ENCODE measurements at regions not wholly inside any gene's neighbourhood (a gene's known extent, or its start where the extent isn't known, plus 50 kb on each side); places are given as distances from the start of the nearest gene placed in this dataset.

DNA sequence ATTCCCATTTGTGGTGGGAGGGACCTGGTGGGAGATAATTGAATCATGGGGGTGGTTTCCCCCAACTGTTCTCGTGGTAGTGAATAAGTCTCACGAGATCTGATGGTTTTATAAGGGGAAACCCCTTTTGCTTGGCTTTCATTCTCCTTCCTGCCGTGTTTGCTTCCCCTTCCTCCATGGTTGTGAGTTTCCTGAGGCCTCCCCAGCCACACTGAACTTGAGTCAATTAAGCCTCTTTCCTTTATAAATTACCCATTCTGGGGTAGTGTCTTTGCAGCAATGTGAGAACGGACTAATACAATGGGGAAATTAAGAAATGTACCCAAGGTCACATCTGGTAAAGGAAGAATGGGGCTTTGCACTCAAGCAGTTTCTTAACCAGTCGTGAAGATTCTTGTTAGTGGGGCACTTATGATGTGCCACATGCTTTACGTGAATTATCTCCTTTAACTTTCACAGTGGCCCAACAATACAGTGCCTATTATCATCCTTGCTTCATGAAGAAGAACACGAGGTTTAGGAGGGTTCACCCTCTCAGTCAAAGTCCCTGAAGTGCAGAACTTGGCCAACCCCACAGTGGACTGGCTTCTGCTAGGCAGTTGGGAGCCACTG lies 234.3 kb downstream of the EFCAB11 start:
- H3K4me1 ChIP-seq (ENCODE audit: insufficient read depth, low read length) = peaks cover 31% of the 10 kb centered on the region
- H3K27ac ChIP-seq (ENCODE audit: low read depth, low read length) = peak overlapping the region; percentile 8; the same call in 1 of the 2 replicates
- H3K27me3 ChIP-seq (ENCODE audit: insufficient read depth, low read length) = no peaks in the 10 kb centered on the region
- WGBS = 87% methylated on average over 7 of the region's 7 CpGs
- no peak overlapping the region for H3K4me3 ChIP-seq (ENCODE audit: low read length)
- H3K9me3 ChIP-seq (ENCODE audit: insufficient read depth, low read depth, low read length) = no peaks in the 10 kb centered on the region
- H3K36me3 ChIP-seq (ENCODE audit: insufficient read depth, low read length) = no peaks in the 10 kb centered on the region
- 0 out of 2 replicates have a peak overlapping the region, but pooled peaks have one; percentile 9 for H3K9ac ChIP-seq (ENCODE audit: low read depth, low read length)

- no peak overlapping the region for H3K27ac ChIP-seq (ENCODE audit: low read depth, low read length)
- H3K36me3 ChIP-seq (ENCODE audit: insufficient read depth, low read length) = no peaks in the 10 kb centered on the region
- no peak overlapping the region for H3K9ac ChIP-seq (ENCODE audit: low read depth, low read length)
- no peaks in the 10 kb centered on the region for H3K27me3 ChIP-seq (ENCODE audit: insufficient read depth, low read length)
- H3K9me3 ChIP-seq (ENCODE audit: insufficient read depth, low read depth, low read length) = no peaks in the 10 kb centered on the region
- H3K4me1 ChIP-seq (ENCODE audit: insufficient read depth, low read length) = peaks cover 29% of the 10 kb centered on the region
- no peak overlapping the region for H3K4me3 ChIP-seq (ENCODE audit: low read length)
- 96% methylated on average over 10 of the region's 10 CpGs for WGBS
Observed at GRCh38 chr14:89719366-89720075, 235.0 kb downstream of the EFCAB11 start.

- Histone ChIP-seq H3K27me3 (ENCODE audit: insufficient read depth, low read length) (no peaks in the 10 kb centered on the region), H3K27ac (ENCODE audit: low read depth, low read length) (no peak overlapping the region), H3K4me1 (ENCODE audit: insufficient read depth, low read length) (no peaks in the 10 kb centered on the region), H3K9me3 (ENCODE audit: insufficient read depth, low read depth, low read length) (0 out of 2 replicates have a peak, but pooled peaks cover 6% of the 10 kb centered on the region), H3K4me3 (ENCODE audit: low read length) (no peak overlapping the region), H3K36me3 (ENCODE audit: insufficient read depth, low read length) (no peaks in the 10 kb centered on the region), H3K9ac (ENCODE audit: low read depth, low read length) (no peak overlapping the region)
- WGBS = 97% methylated on average over 3 of the region's 3 CpGs
Observed at GRCh38 chr14:89708982-89709625, 245.4 kb downstream of the EFCAB11 start.

GRCh38 chr14:89707086-89707485 lies 247.4 kb downstream of the EFCAB11 start:
- Histone ChIP-seq H3K9me3 (ENCODE audit: insufficient read depth, low read depth, low read length) (no peaks in the 10 kb centered on the region), H3K27me3 (ENCODE audit: insufficient read depth, low read length) (peaks cover 16% of the 10 kb centered on the region), H3K4me1 (ENCODE audit: insufficient read depth, low read length) (peaks cover 4% of the 10 kb centered on the region), H3K36me3 (ENCODE audit: insufficient read depth, low read length) (no peaks in the 10 kb centered on the region), H3K27ac (ENCODE audit: low read depth, low read length) (no peak overlapping the region), H3K4me3 (ENCODE audit: low read length) (no peak overlapping the region), H3K9ac (ENCODE audit: low read depth, low read length) (no peak overlapping the region)
- 92% methylated on average over 2 of the region's 2 CpGs for WGBS

DNA sequence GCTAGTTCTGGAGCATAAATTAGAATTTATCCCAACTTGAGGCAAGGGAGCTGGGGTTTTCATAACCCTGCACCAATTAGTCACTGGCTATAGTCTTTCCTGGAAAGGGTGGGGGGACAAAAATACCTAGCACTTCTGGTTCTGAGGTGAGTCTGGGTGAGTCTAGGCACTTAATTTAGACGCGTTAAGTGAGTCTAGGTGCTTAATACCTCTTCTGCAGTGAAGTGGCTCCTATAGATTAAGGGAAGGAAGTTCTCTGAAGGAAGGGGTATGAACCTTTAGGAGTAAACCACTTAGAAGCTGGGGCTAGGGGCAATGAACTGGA lies 251.7 kb downstream of the EFCAB11 start:
- 90% methylated on average over 2 of the region's 2 CpGs for WGBS

GRCh38 chr14:89702073-89702875 lies 252.3 kb downstream of the EFCAB11 start:
- Histone ChIP-seq H3K9me3 (ENCODE audit: insufficient read depth, low read depth, low read length) (0 out of 2 replicates have a peak, but pooled peaks cover 7% of the 10 kb centered on the region), H3K27ac (ENCODE audit: low read depth, low read length) (no peak overlapping the region), H3K27me3 (ENCODE audit: insufficient read depth, low read length) (peaks cover 22% of the 10 kb centered on the region), H3K36me3 (ENCODE audit: insufficient read depth, low read length) (no peaks in the 10 kb centered on the region), H3K4me1 (ENCODE audit: insufficient read depth, low read length) (peaks cover 16% of the 10 kb centered on the region), H3K4me3 (ENCODE audit: low read length) (peak overlapping the region; percentile 64), H3K9ac (ENCODE audit: low read depth, low read length) (peak overlapping the region; percentile 55)
- 86% methylated on average over 5 of the region's 6 CpGs for WGBS

More for the DNA sequence above, 251.7 kb downstream of the EFCAB11 start:
- Histone ChIP-seq H3K4me3 (ENCODE audit: low read length) (no peak overlapping the region), H3K27me3 (ENCODE audit: insufficient read depth, low read length) (peaks cover 22% of the 10 kb centered on the region), H3K4me1 (ENCODE audit: insufficient read depth, low read length) (peaks cover 16% of the 10 kb centered on the region), H3K9me3 (ENCODE audit: insufficient read depth, low read depth, low read length) (0 out of 2 replicates have a peak, but pooled peaks cover 2% of the 10 kb centered on the region), H3K9ac (ENCODE audit: low read depth, low read length) (no peak overlapping the region), H3K36me3 (ENCODE audit: insufficient read depth, low read length) (no peaks in the 10 kb centered on the region), H3K27ac (ENCODE audit: low read depth, low read length) (no peak overlapping the region)

DNA sequence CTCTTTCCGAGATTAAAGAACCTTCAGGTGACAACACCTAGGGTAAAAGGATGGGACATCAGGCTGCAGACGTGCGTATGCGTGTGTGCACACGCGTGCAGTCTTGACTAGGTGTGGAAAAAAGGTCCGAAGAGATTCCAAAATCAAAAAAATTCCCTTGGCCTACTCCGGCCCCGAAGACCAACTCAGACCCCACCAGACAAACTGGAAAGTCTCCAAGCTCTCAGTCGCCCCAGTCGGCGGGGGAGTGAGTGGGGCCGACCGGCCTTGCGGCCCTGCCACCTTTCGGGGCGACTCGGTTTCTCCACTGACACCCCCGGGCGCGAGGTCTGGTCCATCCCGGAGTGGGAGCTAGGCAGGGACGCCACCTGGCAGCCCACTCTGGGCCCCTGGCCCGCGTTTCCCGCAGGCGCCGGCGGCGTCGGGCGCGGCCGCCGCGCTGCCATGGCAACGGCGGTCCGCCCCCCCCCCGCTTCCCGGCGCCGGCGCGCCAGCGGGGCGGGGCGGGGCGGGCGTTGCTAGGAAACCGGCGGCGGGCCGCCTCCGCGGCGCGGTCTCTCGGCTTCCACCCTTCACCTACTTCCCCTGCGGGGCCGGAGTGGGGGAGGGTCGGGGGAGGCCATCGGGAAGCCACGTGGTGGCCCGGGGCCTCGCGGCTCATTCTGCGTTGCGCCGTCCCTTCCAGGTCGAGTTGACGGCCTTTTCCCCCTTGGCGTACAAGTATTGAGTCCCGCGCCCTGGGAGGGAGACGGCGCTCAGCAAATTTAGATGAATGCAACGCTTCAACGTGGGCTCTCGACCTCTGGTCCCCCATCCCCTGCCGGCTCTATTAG lies 253.1 kb downstream of the EFCAB11 start:
- H3K27ac ChIP-seq (ENCODE audit: low read depth, low read length) = no peak overlapping the region
- H3K27me3 ChIP-seq (ENCODE audit: insufficient read depth, low read length) = peaks cover 22% of the 10 kb centered on the region
- 0 out of 2 replicates have a peak, but pooled peaks cover 7% of the 10 kb centered on the region for H3K9me3 ChIP-seq (ENCODE audit: insufficient read depth, low read depth, low read length)
- peaks cover 16% of the 10 kb centered on the region for H3K4me1 ChIP-seq (ENCODE audit: insufficient read depth, low read length)
- peak overlapping the region; percentile 64 for H3K4me3 ChIP-seq (ENCODE audit: low read length)
- H3K36me3 ChIP-seq (ENCODE audit: insufficient read depth, low read length) = no peaks in the 10 kb centered on the region
- H3K9ac ChIP-seq (ENCODE audit: low read depth, low read length) = peak overlapping the region; percentile 55
- WGBS = 5% methylated on average over 81 of the region's 81 CpGs

DNA sequence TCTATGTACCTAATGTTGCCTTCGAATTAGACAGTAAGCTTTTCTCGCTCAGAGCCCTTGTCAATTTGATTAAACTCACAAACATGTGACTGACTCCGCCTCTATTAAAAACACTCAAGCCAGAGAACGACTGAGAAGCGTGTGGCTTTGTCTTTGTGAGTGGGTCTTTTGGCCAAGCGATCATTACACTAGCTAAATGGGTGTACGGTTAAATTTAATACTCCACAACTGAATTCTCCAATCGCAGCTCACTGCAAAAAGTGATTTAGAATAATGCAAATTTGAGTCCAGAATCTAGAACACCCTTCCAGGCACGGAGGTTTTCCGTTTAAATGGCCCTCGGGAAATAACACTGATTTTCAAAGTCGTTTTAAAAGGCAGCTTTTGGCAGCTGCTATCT lies 253.7 kb downstream of the EFCAB11 start:
- peaks cover 16% of the 10 kb centered on the region for H3K4me1 ChIP-seq (ENCODE audit: insufficient read depth, low read length)
- 0 out of 2 replicates have a peak overlapping the region, but pooled peaks have one; percentile 35 for H3K9ac ChIP-seq (ENCODE audit: low read depth, low read length)
- WGBS = 57% methylated on average over 12 of the region's 12 CpGs
- no peaks in the 10 kb centered on the region for H3K36me3 ChIP-seq (ENCODE audit: insufficient read depth, low read length)
- no peak overlapping the region for H3K27ac ChIP-seq (ENCODE audit: low read depth, low read length)
- 0 out of 2 replicates have a peak, but pooled peaks cover 7% of the 10 kb centered on the region for H3K9me3 ChIP-seq (ENCODE audit: insufficient read depth, low read depth, low read length)
- peaks cover 22% of the 10 kb centered on the region for H3K27me3 ChIP-seq (ENCODE audit: insufficient read depth, low read length)
- peak overlapping the region; percentile 64 for H3K4me3 ChIP-seq (ENCODE audit: low read length)

DNA sequence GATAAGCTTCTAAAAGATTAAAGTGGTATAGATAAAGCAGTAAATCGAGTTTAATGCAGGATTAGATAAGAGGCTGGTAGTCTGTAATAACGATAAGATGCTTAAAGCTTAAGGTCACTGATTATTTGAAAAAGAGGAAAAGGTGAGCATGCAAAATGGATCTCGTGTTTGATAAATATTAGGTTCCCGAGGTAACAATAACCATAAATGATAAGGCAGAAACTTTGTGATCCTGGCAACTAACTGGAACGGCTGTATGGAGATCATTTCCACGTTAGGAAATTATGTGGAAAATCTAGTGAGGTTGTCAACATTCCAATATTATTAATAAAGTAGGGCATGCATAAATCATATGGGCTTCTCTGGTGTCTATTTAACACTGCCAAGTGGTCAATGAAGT lies 255.5 kb downstream of the EFCAB11 start:
- no peak overlapping the region for H3K27ac ChIP-seq (ENCODE audit: low read depth, low read length)
- WGBS = 82% methylated on average over 6 of the region's 6 CpGs
- 0 out of 2 replicates have a peak, but pooled peaks cover 7% of the 10 kb centered on the region for H3K9me3 ChIP-seq (ENCODE audit: insufficient read depth, low read depth, low read length)
- no peaks in the 10 kb centered on the region for H3K36me3 ChIP-seq (ENCODE audit: insufficient read depth, low read length)
- peaks cover 16% of the 10 kb centered on the region for H3K4me1 ChIP-seq (ENCODE audit: insufficient read depth, low read length)
- no peak overlapping the region for H3K9ac ChIP-seq (ENCODE audit: low read depth, low read length)
- peaks cover 22% of the 10 kb centered on the region for H3K27me3 ChIP-seq (ENCODE audit: insufficient read depth, low read length)
- H3K4me3 ChIP-seq (ENCODE audit: low read length) = no peak overlapping the region

All from HUES64 (cell line).